ENCODE measurements at regions not wholly inside any gene's neighbourhood (a gene's known extent, or its start where the extent isn't known, plus 50 kb on each side); places are given as distances from the start of the nearest gene placed in this dataset.

- DNase-seq (ENCODE audit: low read depth in 1 of 2, low spot score in 1 of 2), result no peak
- no peak overlapping the region for H3K4me3 ChIP-seq (replicated peaks; ENCODE audit: insufficient read depth, low read length)
- TF ChIP-seq SPI1 (IDR thresholded peaks at IDR 0.05; ENCODE audit: borderline replicate concordance, low read depth) (no peak), GABPA (IDR thresholded peaks at IDR 0.05; ENCODE audit: low read depth) (no peak), POLR2AphosphoS5 (IDR thresholded peaks at IDR 0.05; ENCODE audit: low read depth) (no peak), CTCF (IDR thresholded peaks at IDR 0.05; ENCODE audit: insufficient read depth, low read length) (no peak), REST (IDR thresholded peaks at IDR 0.05; ENCODE audit: insufficient replicate concordance, low read depth) (no peak)
- no peaks in the 10 kb centered on the region for H3K27me3 ChIP-seq (ENCODE audit: insufficient read depth, poor library complexity, severe bottlenecking)
- no peak overlapping the region for H3K27ac ChIP-seq (replicated peaks)
Observed at GRCh38 chr21:15355066-15355465, 290.3 kb upstream of the NRIP1 start.

GRCh38 chr21:15359251-15359650 is 294.5 kb upstream of the NRIP1 start:
- H3K27me3 ChIP-seq (ENCODE audit: insufficient read depth, poor library complexity, severe bottlenecking), result no peaks in the 10 kb centered on the region
- TF ChIP-seq GABPA (IDR thresholded peaks at IDR 0.05; ENCODE audit: low read depth) (no peak), SPI1 (IDR thresholded peaks at IDR 0.05; ENCODE audit: borderline replicate concordance, low read depth) (no peak), REST (IDR thresholded peaks at IDR 0.05; ENCODE audit: insufficient replicate concordance, low read depth) (no peak), CTCF (IDR thresholded peaks at IDR 0.05; ENCODE audit: insufficient read depth, low read length) (no peak), POLR2AphosphoS5 (IDR thresholded peaks at IDR 0.05; ENCODE audit: low read depth) (no peak)
- H3K4me3 ChIP-seq (replicated peaks; ENCODE audit: insufficient read depth, low read length), result no peak overlapping the region
- H3K27ac ChIP-seq (replicated peaks), result no peak overlapping the region
- DNase-seq (ENCODE audit: low read depth in 1 of 2, low spot score in 1 of 2), result no peak

- no peak for DNase-seq (ENCODE audit: low read depth in 1 of 2, low spot score in 1 of 2)
- Histone ChIP-seq H3K4me3 (replicated peaks; ENCODE audit: insufficient read depth, low read length) (no peak overlapping the region), H3K27me3 (ENCODE audit: insufficient read depth, poor library complexity, severe bottlenecking) (no peaks in the 10 kb centered on the region), H3K27ac (replicated peaks) (no peak overlapping the region)
- TF ChIP-seq SPI1 (IDR thresholded peaks at IDR 0.05; ENCODE audit: borderline replicate concordance, low read depth) (no peak), POLR2AphosphoS5 (IDR thresholded peaks at IDR 0.05; ENCODE audit: low read depth) (no peak), REST (IDR thresholded peaks at IDR 0.05; ENCODE audit: insufficient replicate concordance, low read depth) (no peak), GABPA (IDR thresholded peaks at IDR 0.05; ENCODE audit: low read depth) (no peak), CTCF (IDR thresholded peaks at IDR 0.05; ENCODE audit: insufficient read depth, low read length) (no peak)
Observed at GRCh38 chr21:15362458-15362857, 297.7 kb upstream of the NRIP1 start.
